NCI-H2196 treated with DMSO at 0.1 percent for 48 hours (cell line): ENCODE measurements at regions not wholly inside any gene's neighbourhood (a gene's known extent, or its start where the extent isn't known, plus 50 kb on each side); places are given as distances from the start of the nearest gene placed in this dataset.

Experiments
- DNase-seq: peaks from one replicate; lab custom pipeline; 2025; ENCODE audit not compliant: unreplicated experiment; lab: John Stamatoyannopoulos, UW

DNA sequence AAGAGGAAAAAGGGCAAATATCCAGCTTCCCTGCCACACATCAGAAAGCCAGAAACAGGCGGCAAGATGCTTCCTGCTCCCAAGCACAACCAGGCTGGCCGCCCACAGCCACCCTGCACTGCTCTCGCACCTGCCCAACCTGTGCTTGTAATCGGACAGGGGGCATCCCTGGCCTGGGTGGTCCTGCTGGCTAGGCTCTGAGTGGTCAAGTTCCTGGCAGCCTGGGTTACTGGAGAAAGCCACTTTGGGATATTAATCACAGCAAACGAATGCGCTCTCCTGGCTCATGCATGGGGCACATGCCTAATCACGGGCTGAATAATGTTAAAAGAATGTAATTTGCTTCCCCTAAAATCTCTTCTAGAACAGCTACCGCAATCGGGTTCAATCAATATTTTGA, 442.4 kb downstream of the MCTP2 start:
- no peak for DNase-seq

DNA sequence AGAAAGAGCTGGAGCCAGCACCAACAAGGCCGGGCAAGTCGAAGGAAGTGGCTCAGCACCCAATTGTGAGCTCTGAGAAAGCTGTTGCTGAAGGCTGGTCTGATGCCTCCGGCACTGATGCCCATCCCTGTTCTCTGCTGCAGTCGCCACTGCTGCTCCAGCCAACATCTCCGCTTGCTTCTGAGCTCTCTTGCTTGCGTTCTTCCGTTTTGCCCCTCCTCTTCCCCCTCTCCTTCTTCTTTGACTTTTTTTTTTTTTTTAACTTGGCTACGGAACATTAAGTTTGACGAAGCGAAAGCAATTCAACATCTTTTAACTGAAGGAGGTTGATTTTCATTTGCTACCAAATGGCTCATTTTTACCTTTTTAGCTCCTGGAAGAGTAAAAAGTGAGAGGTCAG, 442.9 kb downstream of the MCTP2 start:
- DNase-seq = no peak

DNA sequence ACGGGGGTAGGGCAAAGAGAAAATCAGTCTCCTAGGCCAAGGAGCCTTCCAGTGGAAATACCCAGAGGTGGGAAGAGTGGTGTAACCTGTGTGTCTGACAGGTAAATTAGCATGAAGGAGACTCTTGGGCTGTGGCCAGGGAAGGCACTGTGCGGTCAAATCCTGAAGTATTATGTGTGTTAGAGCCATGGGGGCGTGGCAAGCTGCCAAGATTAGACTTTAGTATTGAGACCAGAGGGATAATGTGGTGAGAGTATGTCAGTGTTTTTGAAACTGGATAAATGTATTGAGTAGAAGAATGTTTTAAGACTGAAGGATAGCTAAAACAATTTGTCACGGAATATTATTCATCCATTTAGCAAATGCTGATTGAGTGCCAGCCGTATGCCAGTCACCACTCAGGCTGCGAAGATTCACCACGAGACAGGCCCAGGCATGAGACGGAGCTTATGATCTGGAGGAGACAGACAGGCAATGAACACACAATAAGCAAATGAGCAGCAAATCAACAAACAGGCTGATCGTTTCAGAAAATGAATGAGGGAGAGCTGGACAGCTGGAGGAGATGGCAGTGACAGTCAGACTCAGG, 445.9 kb downstream of the MCTP2 start:
- DNase-seq = no peak

DNA sequence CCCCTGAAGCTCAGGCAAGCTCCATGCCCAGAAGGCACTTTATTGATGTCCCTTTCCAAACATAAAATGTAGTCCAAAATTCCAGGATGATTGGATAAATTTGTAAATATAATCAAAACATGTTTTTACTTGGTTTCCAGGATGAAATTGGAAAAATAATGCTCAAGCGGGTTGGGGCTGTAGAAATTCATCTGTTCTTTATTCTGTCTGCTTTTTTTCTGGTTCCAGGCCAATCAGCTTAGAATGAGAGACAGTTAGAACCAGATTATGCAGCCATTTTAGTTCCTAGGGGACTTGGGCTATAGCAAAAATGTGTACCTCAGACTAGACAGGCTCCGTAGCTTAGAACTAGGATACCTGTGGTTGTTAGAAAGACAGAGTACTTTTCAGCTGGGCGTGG, 450.8 kb downstream of the MCTP2 start:
- no peak for DNase-seq

DNA sequence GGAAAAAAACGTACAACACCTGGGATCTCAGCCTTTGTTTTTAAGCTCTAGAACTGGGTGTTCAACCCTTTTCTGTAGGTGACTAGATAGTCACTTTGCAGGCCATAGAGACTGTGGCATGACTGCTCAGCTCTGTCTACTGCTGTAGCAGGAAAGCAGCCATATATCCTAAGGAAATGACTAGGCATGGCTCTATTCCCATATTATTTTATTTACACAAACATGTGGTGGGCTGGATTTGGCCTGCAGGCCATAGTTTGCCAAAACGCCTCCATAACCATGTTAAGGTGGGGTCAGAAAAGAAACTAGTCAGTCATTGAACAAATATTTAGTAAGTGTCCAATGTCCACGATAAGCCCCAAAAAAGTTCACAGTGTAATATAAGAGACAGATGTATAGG, 452.5 kb downstream of the MCTP2 start:
- DNase-seq = no peak

DNA sequence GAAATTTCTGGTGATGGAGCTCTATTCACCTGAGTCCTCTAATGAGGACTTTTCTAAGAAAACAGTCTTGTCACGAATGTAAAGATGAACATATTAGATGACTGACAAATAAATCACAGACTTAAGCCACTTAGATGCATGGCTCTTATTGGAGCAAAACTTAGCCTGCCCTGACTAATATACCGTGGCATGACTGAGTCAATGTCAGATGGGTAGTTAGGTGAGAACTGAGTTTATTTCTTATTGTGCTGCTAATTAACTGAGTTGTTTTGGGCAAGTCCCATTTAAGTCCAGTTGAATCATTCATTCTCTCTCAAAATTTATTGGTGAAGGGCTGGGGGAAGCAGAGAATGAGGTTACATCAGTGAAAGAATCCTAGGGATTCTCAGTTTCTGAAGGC, 459.8 kb downstream of the MCTP2 start:
- DNase-seq = no peak

DNA sequence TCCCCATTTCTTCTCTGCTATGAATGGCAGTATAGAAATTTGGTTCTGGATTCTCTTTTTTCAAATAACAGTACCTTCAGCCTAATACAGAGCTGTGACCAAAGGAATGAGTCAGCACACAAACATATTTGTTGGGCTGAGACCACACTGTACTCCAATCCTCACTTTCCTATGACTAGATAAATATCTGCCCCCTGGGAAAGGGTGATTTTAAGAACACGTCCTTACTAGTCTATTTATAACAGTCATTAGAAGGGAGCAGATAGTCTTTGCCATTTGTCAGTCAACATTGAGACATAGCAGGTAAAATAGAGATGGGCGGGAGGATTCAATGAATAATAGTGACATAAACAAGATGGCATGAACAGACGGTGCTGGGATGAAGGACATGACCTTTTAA, 461.3 kb downstream of the MCTP2 start:
- no peak for DNase-seq

DNA sequence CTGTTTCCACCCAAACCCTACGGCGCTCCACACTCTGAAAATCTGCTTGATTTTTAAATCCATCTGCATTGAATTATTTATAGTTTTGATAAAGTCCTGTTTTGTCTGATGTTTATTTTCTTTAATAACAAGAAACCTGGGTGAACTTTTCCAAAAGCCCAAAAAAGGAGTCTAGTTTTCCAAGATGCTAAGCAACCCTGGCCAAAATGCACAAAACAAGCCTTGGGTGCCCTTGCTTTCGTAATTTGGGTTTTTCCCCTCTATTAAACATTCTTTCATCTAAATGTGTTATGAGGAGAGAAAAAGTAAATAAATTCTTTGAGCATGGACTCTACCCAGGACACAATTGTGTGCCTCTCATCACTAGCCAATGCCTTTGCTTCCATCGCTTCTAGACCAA, 468.9 kb downstream of the MCTP2 start:
- DNase-seq = no peak

DNA sequence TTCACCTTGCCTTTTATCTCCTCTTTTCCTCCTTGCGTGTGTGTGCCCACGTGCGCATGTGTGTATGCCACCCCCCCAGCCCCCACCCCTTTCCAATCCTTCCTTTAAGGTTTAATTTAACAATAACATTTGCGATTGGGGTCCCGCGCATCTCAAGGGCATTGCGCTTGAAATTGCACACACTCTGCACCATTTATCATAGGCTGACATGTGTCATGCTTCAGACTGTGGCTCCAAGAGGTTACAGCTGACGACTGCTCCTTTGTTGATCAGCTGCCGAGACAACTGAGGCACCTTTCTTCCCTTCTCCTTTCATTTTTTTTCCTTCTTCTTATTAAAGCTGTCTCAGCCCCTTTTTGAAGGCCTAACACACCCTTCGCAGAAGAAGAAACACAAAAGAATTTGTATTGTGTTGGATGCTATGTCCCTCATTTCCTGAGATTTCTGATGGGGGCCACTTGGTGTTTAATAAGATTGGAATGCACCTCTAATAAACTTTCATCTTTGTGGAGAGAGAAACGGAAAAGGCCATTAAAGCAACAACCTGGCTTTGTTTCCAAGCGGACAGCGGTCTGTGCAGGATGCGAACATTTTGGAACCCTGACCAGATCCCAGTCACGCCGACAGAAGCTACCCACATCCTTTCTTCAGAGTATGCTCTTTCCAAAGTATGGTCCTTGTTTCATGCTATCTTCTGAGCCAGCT, 470.1 kb downstream of the MCTP2 start:
- no peak for DNase-seq

DNA sequence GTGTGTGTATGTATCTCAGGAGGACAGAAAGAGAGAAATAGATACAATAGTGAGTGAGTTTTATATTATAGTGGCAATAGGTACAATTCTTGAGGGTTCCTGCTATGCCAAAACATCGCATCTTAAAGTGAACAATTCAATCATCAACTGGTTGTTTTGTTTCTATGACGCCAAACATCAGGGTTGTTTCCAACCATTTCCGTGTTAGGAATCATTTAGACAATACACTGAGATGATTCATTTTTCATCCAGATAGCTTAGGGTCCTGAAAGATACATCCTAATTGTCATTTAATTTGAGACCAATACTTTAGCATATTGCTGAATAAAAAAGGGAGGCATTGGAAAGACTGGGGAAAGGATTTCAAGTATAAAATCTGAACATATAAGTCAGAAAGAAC, 472.2 kb downstream of the MCTP2 start:
- DNase-seq = no peak

DNA sequence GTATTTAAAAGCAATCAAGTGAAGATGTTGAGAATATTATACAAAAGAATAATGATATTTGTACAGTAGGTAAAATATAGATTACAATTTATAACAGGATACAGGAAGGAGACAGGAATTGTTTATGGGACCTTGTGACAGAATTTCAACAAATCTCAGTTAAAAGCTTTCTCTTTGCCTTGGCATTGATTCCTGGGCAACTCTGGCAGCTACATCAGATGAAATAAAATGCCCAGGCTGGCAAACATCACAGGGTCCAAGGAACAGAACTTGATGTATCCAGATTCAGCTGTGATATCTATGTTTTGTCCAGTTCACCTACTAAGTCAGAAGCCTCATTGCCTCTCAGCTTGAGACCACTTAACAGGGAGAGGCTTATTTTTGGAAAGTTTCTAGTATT, 473.1 kb downstream of the MCTP2 start:
- no peak for DNase-seq

DNA sequence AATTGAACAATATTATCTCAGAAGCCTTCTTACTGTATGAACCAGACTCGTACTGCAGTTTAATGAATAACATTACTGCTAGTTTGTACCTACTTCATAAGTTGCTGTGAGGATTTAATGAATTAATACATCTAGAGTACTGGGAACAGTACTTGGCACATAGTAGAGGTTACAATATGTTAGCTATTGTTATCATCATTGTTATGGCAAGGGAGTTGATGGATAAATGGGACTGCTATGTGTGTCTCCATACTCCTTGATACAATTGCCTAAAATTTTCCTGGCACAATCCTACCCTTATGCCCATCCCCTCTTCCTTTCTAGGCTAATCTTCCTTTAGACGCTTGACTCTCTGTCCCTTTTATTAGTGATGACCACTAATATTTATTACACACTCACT, 473.6 kb downstream of the MCTP2 start:
- no peak for DNase-seq

DNA sequence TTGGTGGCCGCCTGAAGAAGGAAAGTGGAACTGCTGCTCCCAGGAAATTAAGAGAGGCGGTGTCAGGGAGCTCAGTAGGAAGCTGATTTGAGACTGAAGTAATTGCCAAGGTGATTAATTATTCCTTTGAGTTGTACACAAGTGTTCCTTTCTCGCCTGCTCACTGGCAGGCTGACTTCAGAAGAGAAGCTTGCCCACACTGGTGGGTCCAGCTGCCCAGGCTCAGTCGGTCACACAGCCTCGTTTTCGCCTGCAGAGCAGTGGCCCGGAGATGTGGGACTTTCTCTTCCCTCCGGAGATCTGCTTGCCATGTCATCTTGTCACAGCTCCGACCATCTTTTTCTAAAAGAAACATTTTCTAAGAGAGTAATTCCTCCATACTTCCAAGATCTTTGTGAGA, 478.0 kb downstream of the MCTP2 start:
- DNase-seq = no peak

DNA sequence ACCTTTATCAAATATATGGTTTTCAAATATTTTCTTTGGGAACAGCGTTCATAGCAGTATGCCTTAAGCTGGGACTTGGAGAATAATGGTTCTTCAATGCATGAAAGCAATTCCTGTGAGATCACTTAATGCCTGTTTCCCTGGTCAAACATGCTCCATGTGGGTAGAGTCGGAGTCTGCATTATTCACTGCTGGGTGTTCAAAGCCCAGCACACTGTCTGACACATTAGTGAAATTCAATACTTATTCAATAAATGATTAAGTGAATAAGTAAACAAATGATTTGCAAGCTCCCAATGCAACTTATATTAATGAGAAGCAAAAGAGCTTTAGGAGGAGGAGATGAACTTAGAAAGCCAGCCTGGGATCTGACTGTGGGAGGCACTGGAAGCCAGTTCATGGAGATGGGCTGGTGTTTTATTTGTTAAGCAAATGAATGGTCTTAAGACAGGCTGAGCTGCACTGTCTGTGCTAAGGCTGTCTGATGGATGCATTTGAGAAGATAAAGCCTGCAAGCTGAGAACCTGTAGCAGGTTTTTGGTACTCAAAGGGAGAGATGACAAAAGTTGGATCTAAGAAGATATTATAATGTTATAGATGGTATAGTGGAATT, 490.8 kb downstream of the MCTP2 start:
- no peak for DNase-seq

DNA sequence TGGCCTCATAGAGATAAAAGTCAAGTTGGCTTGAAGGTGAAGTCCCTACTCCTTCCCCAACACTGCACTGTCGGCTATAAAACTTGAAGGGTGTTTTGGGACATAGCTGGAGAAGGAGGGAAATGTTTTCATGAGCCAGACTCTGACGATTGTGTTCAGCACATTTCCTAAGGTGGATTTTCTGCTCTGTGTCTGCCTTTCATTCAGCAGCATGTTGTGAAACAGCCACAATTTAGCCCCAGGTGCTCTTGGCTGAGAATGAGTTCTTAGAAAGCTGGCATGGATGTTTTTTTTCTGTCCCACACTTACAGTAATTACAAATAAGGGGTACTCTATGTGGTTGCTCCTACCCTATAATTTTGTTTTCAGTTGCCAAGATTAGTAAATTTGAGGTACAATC, 492.4 kb downstream of the MCTP2 start:
- no peak for DNase-seq

DNA sequence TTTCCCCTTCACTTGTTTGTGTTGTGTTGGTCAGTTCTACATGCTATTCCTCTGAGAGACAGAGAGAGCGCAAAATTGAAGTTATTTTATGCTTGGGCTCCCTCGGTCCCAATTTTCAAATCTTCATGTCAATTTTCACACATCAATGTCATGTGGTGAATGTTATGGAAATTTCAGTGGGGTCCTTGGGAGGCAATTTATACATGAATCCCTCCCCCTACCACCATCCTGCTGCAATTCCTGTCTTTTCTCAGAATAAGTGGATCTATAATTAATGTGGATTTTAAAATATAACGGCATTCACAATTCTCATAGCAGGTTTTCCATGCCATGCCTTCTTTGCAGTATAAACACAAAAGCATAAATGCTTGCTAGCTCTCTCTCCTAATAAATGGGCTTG, 499.9 kb downstream of the MCTP2 start:
- no peak for DNase-seq

DNA sequence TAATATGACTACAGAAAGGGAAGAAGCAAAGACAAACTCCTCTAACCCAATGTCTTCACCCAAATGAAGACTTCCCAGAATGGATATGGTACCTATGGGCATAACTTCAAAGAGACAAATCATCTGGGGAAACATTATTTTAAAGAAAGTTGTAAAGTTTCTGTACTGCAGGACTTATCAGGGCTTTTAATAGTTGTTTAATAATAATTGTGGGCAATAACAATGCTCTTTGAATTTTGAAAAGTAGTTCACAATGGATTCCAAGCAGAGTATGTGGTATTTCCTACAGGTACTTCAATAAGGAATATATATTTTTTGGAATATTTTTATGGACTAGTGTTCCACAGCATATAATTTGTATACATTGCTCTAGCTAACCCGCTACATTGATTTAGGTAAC, 503.1 kb downstream of the MCTP2 start:
- no peak for DNase-seq

DNA sequence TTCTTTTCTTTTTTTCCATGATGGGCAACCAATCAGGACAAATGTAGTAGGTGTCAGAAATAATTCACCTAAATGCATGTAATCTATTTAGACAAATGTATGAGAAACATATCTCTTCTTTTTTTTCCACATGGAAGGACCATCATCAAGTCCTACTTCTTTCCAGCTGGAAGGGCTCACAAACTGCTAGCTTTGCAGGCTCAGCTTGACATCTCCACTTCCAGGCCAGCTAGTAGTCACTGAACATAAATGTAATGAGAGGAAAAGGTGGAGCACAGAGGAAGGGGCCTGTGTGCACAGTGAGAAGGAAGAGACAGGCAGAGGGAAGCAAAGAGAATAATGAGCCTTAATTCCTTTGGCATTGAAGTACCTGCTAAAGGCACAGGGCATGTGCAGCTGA, 504.9 kb downstream of the MCTP2 start:
- DNase-seq = no peak

DNA sequence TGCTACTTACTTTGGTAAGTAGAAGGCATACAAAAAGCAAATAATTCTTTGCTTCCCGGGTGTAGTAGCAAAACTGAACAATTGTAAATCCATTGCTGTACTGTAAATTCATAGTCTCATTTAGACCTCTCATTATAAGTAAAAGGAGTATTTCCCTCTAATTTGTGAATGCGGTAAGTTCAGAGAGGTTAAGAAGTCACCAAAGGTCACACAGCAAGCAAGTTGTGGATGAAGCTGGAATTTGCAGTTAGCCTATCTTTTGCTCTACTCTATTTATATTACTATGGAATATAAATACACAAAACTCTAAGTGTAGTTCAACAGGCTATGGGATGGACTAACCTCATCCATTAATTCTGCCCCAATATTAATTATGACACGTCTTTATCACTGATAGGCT, 508.3 kb downstream of the MCTP2 start:
- no peak for DNase-seq

DNA sequence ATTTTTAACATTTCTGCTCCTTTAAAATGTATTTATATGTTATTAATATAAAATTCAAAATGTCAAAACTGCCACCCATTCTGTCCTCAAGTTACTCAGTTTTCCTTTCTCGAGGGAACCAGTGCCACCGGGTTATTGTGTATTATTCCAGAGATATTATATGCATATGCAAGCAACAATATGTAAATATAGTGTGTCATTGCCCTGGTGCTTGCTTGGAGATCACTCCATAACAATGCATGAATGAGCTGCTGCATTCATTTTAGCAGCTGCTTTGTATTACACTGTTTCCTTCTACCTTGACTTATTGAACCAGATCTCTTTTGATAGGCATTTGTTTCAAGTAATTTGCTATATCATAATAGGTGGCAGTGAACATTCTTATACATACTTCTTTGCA, 509.1 kb downstream of the MCTP2 start:
- DNase-seq = no peak

DNA sequence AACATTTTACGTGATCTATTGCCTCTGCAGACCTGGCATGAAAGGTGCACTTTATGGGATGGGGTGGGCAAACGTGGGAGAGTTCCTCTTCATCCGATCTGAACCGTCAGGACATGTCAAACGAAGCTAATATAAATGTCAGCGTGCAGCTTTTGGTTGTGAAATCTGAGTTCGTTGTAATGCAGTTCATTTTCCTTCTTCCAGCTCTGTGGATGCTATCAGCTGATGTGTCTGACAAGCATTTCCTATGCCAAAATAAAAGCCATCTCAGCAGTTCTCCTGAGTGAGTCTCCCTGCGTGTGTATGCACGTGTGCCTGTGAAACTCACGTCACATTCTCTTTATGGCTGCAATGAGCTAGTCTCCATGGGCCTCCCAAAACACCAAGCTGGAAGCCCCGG, 512.3 kb downstream of the MCTP2 start:
- DNase-seq = no peak

DNA sequence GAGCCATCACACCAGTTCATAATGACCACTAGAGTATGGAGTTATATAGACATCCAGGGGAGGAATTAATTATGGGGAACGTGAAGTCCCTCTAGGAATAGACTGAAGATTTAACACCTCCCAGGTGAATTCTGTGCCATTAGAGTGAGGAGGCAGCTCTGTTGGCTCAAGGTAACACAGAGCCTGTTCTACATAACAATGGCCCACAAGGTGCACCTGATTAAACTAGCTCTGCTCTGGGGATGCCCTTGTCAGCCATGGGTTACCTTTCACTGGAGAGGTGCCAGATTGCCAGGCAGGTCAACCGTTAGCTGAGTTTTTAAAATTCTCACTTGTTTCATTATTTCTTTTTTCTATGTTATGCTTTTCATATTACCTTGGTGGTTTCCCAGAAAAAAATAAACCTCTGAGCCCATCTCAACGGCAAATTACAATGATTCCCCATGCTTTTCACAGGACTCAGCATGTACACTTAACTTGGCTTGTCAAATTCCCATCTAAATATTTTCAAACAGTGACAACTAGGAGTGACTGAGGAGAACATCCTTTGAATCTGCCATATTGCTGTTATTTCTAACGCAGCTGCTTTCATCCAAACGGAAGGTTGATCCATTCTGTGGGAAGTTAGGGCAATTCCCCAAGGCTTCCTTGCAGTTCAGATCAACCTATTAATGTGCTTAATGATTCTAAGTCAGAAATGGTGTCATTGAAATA, 512.9 kb downstream of the MCTP2 start:
- DNase-seq = no peak
